ENCODE measurements at regions not wholly inside any gene's neighbourhood (a gene's known extent, or its start where the extent isn't known, plus 50 kb on each side); places are given as distances from the start of the nearest gene placed in this dataset.
"Not testable (repeated sequence)": the region's sequence is repeated elsewhere in the genome, so short reads cannot be mapped to it uniquely, and the experiment has no call there.

- no peak for DNase-seq
These were observed 200.9 kb downstream of the AASDHPPT start for GRCh38 chr11:106278391-106278790.

DNA sequence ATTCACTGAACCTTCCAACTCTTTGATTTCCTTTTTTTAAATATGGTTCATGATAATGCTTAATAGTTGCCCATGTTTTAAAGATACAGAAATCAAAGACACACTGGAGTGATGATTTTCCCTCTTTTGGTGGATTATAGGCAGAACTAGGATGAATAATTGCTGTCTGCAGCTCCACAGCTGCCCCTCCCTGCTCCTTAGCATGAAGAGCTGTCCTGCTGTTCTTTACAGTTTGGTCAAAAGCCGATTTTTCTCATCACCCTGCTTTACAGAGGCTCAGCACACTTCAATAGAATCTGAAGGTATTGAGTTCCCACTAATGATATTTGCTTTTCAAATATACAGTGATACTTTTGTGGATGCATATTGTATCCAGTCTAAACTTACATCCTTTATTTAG, 202.6 kb downstream of the AASDHPPT start:
- DNase-seq, result no peak

GRCh38 chr11:106281455-106282173, 204.2 kb downstream of the AASDHPPT start:
- DNase-seq, result no peak

GRCh38 chr11:106286881-106287504, 209.5 kb downstream of the AASDHPPT start:
- DNase-seq, result no peak

GRCh38 chr11:106288057-106288456, 210.6 kb downstream of the AASDHPPT start:
- DNase-seq, result no peak

- peak; percentile 21 for DNase-seq
These were observed 211.4 kb downstream of the AASDHPPT start for GRCh38 chr11:106288822-106289387.

- no peak for DNase-seq
These were observed 215.1 kb downstream of the AASDHPPT start for GRCh38 chr11:106292526-106292925.

GRCh38 chr11:106295974-106296373, 218.5 kb downstream of the AASDHPPT start:
- no peak for DNase-seq

DNA sequence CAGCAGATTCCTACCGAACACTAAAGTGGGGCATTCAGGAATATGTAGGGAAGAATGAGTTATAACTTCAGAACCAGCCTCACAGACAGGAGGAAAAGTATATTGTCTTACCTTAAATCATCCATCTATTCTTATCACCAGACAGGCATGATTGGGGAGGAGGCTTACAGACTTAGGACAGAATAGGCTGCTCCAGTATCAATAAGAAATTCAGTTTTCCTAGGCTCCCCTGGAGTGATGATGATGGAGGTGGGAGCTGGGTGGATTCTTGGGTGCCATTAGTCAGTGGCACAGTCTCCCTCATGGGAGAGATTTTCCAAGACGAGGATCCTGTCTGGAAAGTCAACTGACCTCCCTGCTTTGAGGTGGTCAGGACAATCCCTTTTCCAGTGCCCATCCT, 225.0 kb downstream of the AASDHPPT start:
- no peak for DNase-seq

- DNase-seq, result no peak
These were observed 226.8 kb downstream of the AASDHPPT start for GRCh38 chr11:106304274-106304673.

DNA sequence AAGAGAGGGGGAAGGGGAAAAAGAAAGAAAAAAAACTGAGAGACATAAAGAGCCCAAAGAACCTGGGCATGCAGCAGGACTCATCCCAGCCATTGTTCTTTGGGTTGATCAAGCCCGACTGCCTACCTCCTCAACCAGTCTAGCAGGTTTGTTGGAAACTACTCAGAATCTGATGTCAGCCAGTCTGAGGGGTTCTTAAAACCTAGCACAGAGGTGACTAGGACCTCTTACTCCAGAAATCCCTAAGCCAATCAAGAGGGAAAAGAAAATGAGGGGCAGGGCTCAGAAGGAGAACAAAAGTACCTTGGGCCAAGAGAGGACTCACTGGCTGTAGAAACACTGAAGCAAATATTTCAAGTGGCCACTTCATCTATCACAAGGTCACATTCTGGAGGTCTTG, 228.0 kb downstream of the AASDHPPT start:
- no peak for DNase-seq

GRCh38 chr11:106306942-106307341, 229.5 kb downstream of the AASDHPPT start:
- DNase-seq, result no peak

DNA sequence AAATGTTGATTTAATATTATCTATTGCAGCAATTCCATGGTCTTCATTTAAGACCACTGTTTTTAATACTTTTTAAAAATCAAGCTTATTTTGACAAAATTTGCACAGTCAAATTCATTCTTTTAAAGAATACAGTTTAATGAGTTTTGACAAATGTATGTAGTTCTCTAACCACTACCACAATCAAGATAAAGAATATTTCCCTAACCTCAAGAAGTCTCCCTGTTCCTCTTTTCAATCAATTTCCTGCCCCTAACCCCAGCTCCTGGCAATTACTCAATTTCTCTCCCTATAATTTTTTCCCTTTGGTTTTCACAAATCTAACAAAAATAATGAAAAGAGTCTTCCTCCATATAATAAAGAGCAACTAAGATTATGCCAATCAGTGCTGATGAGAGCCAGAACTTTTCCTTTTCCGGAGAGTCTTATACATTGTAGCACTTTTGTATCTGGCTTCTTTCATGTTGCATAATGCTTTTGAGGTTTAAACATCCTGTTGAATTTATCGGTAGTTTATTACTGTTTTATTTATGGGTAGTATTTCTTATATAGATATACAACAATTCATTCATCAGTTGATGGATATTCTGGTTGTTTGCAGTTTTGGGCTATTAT, 231.7 kb downstream of the AASDHPPT start:
- no peak for DNase-seq

DNA sequence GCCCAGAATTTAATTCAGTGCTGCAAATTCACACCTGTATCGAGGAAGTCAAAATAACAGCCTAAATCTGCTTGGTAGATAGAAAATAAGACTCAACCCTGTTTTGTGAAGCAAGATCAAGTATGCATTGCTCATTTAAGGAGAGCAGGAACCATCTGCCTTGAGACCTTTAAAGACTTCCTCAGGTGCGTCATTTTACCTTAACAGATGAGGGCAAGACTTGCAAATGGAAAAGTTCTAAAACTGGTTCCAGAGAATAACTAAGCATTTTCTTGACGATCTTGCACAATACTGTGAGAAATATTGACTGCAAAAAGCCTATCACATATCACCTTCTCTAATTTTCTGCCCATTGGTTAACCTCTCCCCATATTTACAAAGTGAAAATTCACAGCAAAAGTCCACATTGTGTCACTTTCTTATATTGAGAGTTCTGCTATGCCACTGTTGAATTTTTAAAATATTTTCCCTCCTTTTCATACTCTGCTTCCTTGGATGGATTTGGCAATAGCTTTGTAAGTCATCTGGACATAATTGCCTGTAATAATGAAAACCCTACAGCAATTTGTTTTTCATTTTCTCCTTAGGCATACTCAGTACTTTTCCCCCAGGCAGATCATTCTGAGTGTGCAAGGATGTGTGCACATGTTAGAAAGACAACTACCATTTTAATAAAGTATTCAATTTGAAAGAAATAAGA, 234.2 kb downstream of the AASDHPPT start:
- no peak for DNase-seq

DNA sequence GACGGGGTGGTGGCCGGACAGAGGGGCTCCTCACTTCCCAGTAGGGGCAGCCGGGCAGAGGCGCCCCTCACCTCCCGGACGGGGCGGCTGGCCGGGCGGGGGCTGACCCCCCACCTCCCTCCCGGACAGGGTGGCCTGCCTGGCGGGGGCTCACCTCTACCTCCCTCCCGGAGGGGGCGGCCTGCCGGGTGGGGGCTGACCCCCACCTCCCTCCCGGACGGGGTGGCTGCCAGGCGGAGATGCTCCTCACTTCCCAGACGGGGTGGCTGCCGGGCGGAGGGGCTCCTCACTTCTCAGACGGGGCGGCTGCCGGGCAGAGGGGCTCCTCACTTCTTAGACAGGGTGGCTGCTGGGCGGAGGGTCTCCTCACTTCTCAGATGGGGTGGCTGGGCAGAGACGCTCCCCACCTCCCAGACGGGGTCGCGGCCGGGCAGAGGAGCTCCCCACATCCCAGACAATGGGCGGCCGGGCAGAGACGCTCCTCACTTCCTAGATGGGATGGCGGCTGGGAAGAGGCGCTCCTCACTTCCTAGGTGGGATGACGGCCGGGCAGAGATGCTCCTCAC, 239.8 kb downstream of the AASDHPPT start:
- DNase-seq, result not testable (repeated sequence)

DNA sequence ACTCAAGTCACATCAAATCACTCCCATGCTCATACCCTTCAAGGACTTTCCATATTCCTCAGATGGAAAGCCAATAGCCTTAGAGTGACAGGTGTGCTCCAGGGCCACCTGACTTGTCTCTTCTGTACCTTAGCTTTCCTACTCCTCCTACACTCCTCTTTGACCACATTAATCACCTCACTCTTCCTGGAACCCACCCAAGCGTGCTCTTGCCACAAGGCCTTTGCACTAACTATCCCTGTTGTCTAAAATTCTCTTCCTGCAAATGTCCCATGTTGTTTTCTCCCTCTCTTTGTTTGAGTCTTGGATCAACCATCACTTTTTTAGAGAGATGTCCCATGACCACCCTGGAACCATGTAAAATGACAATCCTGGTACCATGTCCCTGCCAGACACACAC, 244.1 kb downstream of the AASDHPPT start:
- no peak for DNase-seq

- no peak for DNase-seq
These were observed 244.6 kb downstream of the AASDHPPT start for GRCh38 chr11:106322106-106322505.

GRCh38 chr11:106326087-106326486, 248.6 kb downstream of the AASDHPPT start:
- no peak for DNase-seq

- no peak for DNase-seq
These were observed 249.7 kb downstream of the AASDHPPT start for GRCh38 chr11:106327134-106327533.

DNA sequence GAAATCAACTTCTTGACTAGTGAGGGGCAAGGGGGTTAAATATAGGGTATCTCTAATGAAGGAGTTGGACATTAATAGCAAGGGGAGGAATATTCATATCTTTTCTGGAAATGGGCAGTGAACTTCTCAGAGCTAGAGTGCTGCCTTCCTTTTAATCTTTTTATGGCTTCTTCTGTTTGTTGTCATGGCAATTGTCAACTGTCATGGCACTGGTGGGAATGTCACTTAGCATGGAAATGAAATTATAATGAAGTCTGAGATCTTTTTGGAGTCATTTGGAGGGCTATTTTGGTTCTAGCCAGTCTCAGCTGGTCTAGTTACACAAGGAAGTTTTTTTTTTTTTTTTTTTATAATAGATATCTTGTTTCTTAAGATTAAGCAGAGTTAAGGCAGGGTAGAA, 250.2 kb downstream of the AASDHPPT start:
- no peak for DNase-seq

DNA sequence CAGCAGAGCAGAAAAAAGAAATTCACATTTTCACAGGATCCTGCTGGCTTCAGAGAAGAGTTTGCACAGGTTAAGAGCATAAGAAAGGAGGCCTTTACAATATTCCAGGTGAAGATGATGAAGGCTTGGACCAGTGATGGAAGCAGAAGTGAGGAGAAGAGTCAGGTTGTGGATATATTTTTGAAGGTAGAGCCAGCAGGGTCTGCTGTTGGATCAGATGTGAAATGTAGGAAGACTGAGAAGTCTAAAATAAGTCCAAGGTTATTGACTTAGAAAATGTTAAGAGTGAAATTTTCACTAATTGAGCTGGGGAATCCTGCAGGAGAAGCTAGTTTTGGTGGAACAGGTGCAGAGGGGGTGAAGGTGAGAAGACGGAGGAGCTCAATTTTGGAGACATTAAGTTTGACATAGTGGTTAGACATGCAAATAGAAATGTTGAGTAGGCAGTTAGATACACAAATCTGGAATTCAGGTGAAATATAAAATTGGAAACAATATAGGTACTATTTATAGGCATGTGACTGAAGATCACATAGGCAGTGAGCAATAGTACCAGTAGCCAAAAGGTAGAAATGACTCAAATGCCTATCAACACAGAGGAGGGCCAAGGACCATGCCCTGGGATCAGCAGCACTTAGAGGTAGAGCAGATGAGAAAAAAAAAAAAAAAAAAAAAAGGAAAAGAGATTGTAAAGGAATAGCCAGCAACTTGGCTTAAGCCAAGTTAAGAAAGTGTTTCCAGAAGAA, 252.0 kb downstream of the AASDHPPT start:
- no peak for DNase-seq

- DNase-seq, result no peak
These were observed 253.7 kb downstream of the AASDHPPT start for GRCh38 chr11:106331176-106331575.
